ENCODE measurements at regions not wholly inside any gene's neighbourhood (a gene's known extent, or its start where the extent isn't known, plus 50 kb on each side); places are given as distances from the start of the nearest gene placed in this dataset.

GRCh38 chr2:56537756-56538155 is 354.0 kb downstream of the CCDC85A start:
- no peak for TF ChIP-seq CTCF (IDR thresholded peaks at IDR 0.05; ENCODE audit: poor library complexity)
- TF ChIP-seq EZH2 (IDR thresholded peaks at IDR 0.05; ENCODE audit: borderline replicate concordance): no peak

Measured in hepatocyte (in vitro differentiated cells).